HEK293 (cell line): ENCODE measurements at regions not wholly inside any gene's neighbourhood (a gene's known extent, or its start where the extent isn't known, plus 50 kb on each side); places are given as distances from the start of the nearest gene placed in this dataset.

Experiments used
- CTCF ChIA-PET: fragments of 350-600 bp; formaldehyde crosslinking; extraction: SDS; loops from one replicate; lab custom pipeline; 2021; ENCODE audit warnings: antibody characterized with exemption; lab: Yijun Ruan, JAX
- POLR2A ChIA-PET: fragments of 300-600 bp; formaldehyde crosslinking; extraction: SDS; loops from one replicate; lab custom pipeline; 2020; ENCODE audit warnings: antibody characterized with exemption, inconsistent platforms; lab: Yijun Ruan, JAX
- H3K27ac ChIP-seq: fragments of 200-500 bp; sonication (Bioruptor generic); 2 replicates; pipeline ENCODE4 v1.5.1; 2014; ENCODE audit warnings: low read depth, low read length, control low read depth, inconsistent platforms; ENCODE audit errors: extremely low read depth
- H3K36me3 ChIP-seq, 2 experiments: fragments of 200-500 bp in 1 of 2; sonication (Bioruptor generic) in 1 of 2; 1 replicate in 1 of 2; 2 replicates in 1 of 2; pipeline ENCODE4 v1.5.1; 2014 to 2017; ENCODE audit warnings: inconsistent platforms in 2 of 2, low read length in 2 of 2; ENCODE audit not compliant: control insufficient read depth in 2 of 2, insufficient read depth in 1 of 2
- H3K4me1 ChIP-seq: fragments of 200-500 bp; sonication (Bioruptor generic); 2 replicates; pipeline ENCODE4 v1.5.1; 2014; ENCODE audit warnings: mild to moderate bottlenecking, low read length, inconsistent platforms; ENCODE audit not compliant: control insufficient read depth, insufficient read depth
- H3K4me3 ChIP-seq: 2 replicates; pipeline ENCODE4 v1.5.1; 2011; ENCODE audit warnings: low read depth, mild to moderate bottlenecking, control low read depth, low read length, moderate library complexity
- H3K9me3 ChIP-seq: fragments of 200-500 bp; sonication (Bioruptor generic); 2 replicates; pipeline ENCODE4 v1.5.1; 2014; ENCODE audit warnings: low read depth, low read length, inconsistent platforms; ENCODE audit not compliant: control insufficient read depth, insufficient read depth
- FEZF1 ChIP-seq: fragments of 450-650 bp; formaldehyde crosslinking; IDR thresholded peaks from 2 replicates; pipeline ENCODE4 v1.5.1; 2016; ENCODE audit warnings: missing biosample characterization, missing genetic modification characterization
- IKZF3 ChIP-seq: fragments of 450-650 bp; IDR thresholded peaks from 2 replicates; pipeline ENCODE4 v1.5.0; 2018; ENCODE audit warnings: missing biosample characterization, mild to moderate bottlenecking, missing genetic modification characterization, moderate library complexity
- KLF1 ChIP-seq: fragments of 450-650 bp; formaldehyde crosslinking; IDR thresholded peaks from 2 replicates; pipeline ENCODE4 v1.5.1; 2016; ENCODE audit warnings: missing biosample characterization, missing genetic modification characterization
- PRDM1 ChIP-seq: fragments of 450-650 bp; formaldehyde crosslinking; IDR thresholded peaks from 2 replicates; pipeline ENCODE4; 2016; ENCODE audit warnings: missing biosample characterization, missing genetic modification characterization
- REPIN1 ChIP-seq: fragments of 450-650 bp; formaldehyde crosslinking; IDR thresholded peaks from 2 replicates; pipeline ENCODE4 v1.5.1; 2017; ENCODE audit warnings: missing biosample characterization, missing genetic modification characterization, low read depth
- SCRT1 ChIP-seq: fragments of 450-650 bp; formaldehyde crosslinking; IDR thresholded peaks from 2 replicates; pipeline ENCODE4 v1.5.1; 2016; ENCODE audit warnings: missing biosample characterization, missing genetic modification characterization, borderline replicate concordance
- ZFP41 ChIP-seq: fragments of 450-650 bp; formaldehyde crosslinking; IDR thresholded peaks from 2 replicates; pipeline ENCODE4 v1.5.1; 2016; ENCODE audit warnings: missing biosample characterization, missing genetic modification characterization, borderline replicate concordance
- ZNF114 ChIP-seq: fragments of 450-650 bp; formaldehyde crosslinking; IDR thresholded peaks from 2 replicates; pipeline ENCODE4 v1.5.0; 2017; ENCODE audit warnings: missing biosample characterization, missing genetic modification characterization
- ZNF155 ChIP-seq: fragments of 450-650 bp; formaldehyde crosslinking; IDR thresholded peaks from 2 replicates; pipeline ENCODE4 v1.5.1; 2016; ENCODE audit warnings: missing biosample characterization, missing genetic modification characterization
- ZNF174 ChIP-seq: fragments of 450-650 bp; formaldehyde crosslinking; IDR thresholded peaks from 2 replicates; pipeline ENCODE4 v1.5.0; 2017; ENCODE audit warnings: missing biosample characterization, mild to moderate bottlenecking, missing genetic modification characterization
- ZNF202 ChIP-seq: fragments of 450-650 bp; formaldehyde crosslinking; IDR thresholded peaks from 2 replicates; pipeline ENCODE4 v1.5.1; 2016; ENCODE audit warnings: missing biosample characterization, missing genetic modification characterization, borderline replicate concordance
- ZNF362 ChIP-seq: fragments of 450-650 bp; formaldehyde crosslinking; IDR thresholded peaks from 2 replicates; pipeline ENCODE4 v1.5.1; 2016; ENCODE audit warnings: missing biosample characterization, missing genetic modification characterization
- ZNF488 ChIP-seq: fragments of 450-650 bp; formaldehyde crosslinking; IDR thresholded peaks from 2 replicates; pipeline ENCODE4 v1.5.1; 2016; ENCODE audit warnings: missing biosample characterization, missing genetic modification characterization
- ZNF530 ChIP-seq: fragments of 450-650 bp; formaldehyde crosslinking; IDR thresholded peaks from 2 replicates; pipeline ENCODE4 v1.5.1; 2016; ENCODE audit warnings: low read depth, missing biosample characterization, missing genetic modification characterization
- ZNF621 ChIP-seq: fragments of 450-650 bp; formaldehyde crosslinking; IDR thresholded peaks from 2 replicates; pipeline ENCODE4 v1.5.1; 2017; ENCODE audit warnings: missing biosample characterization, missing genetic modification characterization
- ZNF626 ChIP-seq: fragments of 450-650 bp; sonication (Bioruptor Pico); formaldehyde crosslinking; IDR thresholded peaks from 2 replicates; pipeline ENCODE4 v1.5.1; 2018; ENCODE audit warnings: missing biosample characterization, missing genetic modification characterization, inconsistent platforms
- ZNF670 ChIP-seq: fragments of 450-650 bp; formaldehyde crosslinking; IDR thresholded peaks from 2 replicates; pipeline ENCODE4 v1.5.1; 2016; ENCODE audit warnings: missing biosample characterization, missing genetic modification characterization, low read depth
- ZNF76 ChIP-seq: fragments of 450-650 bp; formaldehyde crosslinking; IDR thresholded peaks from 2 replicates; pipeline ENCODE4; 2016; ENCODE audit warnings: low read depth, missing biosample characterization, missing genetic modification characterization, borderline replicate concordance
- ZSCAN30 ChIP-seq: fragments of 450-650 bp; IDR thresholded peaks from 2 replicates; pipeline ENCODE4 v1.5.1; 2018; ENCODE audit warnings: missing biosample characterization, mild to moderate bottlenecking, missing genetic modification characterization, moderate library complexity
- TF ChIP-seq, protein P1 (sequence below): fragments of 450-650 bp; formaldehyde crosslinking; IDR thresholded peaks from 2 replicates; pipeline ENCODE4 v1.5.0; 2017; ENCODE audit warnings: missing biosample characterization, missing genetic modification characterization, borderline replicate concordance
- TF ChIP-seq, protein P2 (sequence below): fragments of 450-650 bp; formaldehyde crosslinking; IDR thresholded peaks from 2 replicates; pipeline ENCODE4 v1.5.1; 2016; ENCODE audit warnings: missing biosample characterization, missing genetic modification characterization
- TF ChIP-seq, protein P3 (sequence below): fragments of 450-650 bp; formaldehyde crosslinking; IDR thresholded peaks from 2 replicates; pipeline ENCODE4 v1.5.1; 2016; ENCODE audit warnings: missing biosample characterization, missing genetic modification characterization, borderline replicate concordance

- no peaks in the 10 kb centered on the region for H3K9me3 ChIP-seq
- no peak overlapping the region for H3K4me3 ChIP-seq
- ChIA-PET POLR2A (no interaction called here), CTCF (no interaction called here)
- no peaks in the 10 kb centered on the region for H3K36me3 ChIP-seq
- TF ChIP-seq REPIN1 (tag by site-specific recombination) (no peak), ZFP41 (tag by site-specific recombination) (no peak), ZNF202 (no peak), ZNF670 (tag by site-specific recombination) (no peak), KLF1 (tag by site-specific recombination) (no peak), PRDM1 (tag by site-specific recombination) (peak; percentile 92), ZNF155 (no peak)
- H3K4me1 ChIP-seq: no peaks in the 10 kb centered on the region
- H3K27ac ChIP-seq: no peak overlapping the region
Measured at GRCh38 chr1:190000365-190000872, 477.2 kb downstream of the BRINP3 start.

GRCh38 chr1:190001187-190001586 lies 476.5 kb downstream of the BRINP3 start:
- H3K9me3 ChIP-seq: no peaks in the 10 kb centered on the region
- H3K27ac ChIP-seq: no peak overlapping the region
- ChIA-PET CTCF (no interaction called here), POLR2A (no interaction called here)
- TF ChIP-seq ZSCAN30 (no peak), ZNF114 (tag by site-specific recombination) (no peak), ZNF362 (tag by site-specific recombination) (no peak), ZNF488 (tag by site-specific recombination) (no peak), SCRT1 (tag by site-specific recombination) (no peak), ZNF621 (tag by site-specific recombination) (no peak), FEZF1 (tag by site-specific recombination) (no peak), IKZF3 (tag by site-specific recombination) (no peak), ZNF626 (no peak), ZNF530 (no peak), ZNF76 (no peak), ZNF174 (no peak)
- TF ChIP-seq, protein P1, sequence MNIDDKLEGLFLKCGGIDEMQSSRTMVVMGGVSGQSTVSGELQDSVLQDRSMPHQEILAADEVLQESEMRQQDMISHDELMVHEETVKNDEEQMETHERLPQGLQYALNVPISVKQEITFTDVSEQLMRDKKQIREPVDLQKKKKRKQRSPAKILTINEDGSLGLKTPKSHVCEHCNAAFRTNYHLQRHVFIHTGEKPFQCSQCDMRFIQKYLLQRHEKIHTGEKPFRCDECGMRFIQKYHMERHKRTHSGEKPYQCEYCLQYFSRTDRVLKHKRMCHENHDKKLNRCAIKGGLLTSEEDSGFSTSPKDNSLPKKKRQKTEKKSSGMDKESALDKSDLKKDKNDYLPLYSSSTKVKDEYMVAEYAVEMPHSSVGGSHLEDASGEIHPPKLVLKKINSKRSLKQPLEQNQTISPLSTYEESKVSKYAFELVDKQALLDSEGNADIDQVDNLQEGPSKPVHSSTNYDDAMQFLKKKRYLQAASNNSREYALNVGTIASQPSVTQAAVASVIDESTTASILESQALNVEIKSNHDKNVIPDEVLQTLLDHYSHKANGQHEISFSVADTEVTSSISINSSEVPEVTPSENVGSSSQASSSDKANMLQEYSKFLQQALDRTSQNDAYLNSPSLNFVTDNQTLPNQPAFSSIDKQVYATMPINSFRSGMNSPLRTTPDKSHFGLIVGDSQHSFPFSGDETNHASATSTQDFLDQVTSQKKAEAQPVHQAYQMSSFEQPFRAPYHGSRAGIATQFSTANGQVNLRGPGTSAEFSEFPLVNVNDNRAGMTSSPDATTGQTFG (tag by site-specific recombination): no peak
- TF ChIP-seq, protein P2, sequence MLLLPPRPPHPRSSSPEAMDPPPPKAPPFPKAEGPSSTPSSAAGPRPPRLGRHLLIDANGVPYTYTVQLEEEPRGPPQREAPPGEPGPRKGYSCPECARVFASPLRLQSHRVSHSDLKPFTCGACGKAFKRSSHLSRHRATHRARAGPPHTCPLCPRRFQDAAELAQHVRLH: no peak
- TF ChIP-seq, protein P3, sequence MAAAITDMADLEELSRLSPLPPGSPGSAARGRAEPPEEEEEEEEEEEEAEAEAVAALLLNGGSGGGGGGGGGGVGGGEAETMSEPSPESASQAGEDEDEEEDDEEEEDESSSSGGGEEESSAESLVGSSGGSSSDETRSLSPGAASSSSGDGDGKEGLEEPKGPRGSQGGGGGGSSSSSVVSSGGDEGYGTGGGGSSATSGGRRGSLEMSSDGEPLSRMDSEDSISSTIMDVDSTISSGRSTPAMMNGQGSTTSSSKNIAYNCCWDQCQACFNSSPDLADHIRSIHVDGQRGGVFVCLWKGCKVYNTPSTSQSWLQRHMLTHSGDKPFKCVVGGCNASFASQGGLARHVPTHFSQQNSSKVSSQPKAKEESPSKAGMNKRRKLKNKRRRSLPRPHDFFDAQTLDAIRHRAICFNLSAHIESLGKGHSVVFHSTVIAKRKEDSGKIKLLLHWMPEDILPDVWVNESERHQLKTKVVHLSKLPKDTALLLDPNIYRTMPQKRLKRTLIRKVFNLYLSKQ (tag by site-specific recombination): no peak
- no peaks in the 10 kb centered on the region for H3K4me1 ChIP-seq
- no peaks in the 10 kb centered on the region for H3K36me3 ChIP-seq
- no peak overlapping the region for H3K4me3 ChIP-seq
